Fibroblast of peridontal ligament (primary cell): ENCODE measurements at regions not wholly inside any gene's neighbourhood (a gene's known extent, or its start where the extent isn't known, plus 50 kb on each side); places are given as distances from the start of the nearest gene placed in this dataset.

Experiments
- DNase-seq: peaks from one replicate; pipeline ENCODE4 v3.0.0-alpha.2; 2010; ENCODE audit errors: extremely low read depth

DNA sequence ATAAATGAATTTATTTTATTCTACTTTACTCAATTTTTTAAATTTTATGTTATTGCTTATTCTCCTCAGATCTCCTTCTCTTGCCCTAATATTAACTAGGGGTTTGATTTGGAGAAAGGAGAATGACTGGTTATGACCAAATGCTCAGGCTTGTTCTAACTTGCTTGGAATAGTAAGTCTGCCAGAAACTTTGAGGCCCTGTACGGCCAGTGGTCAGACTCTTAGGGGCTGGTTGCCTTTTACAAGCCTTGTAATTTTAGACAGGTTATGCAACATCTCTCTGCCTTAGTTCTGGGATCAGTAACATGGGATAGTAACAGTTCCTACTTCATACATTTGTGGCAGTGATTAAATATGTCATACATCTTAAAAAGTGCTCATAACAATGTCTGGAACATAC is 279.5 kb downstream of the DUSP10 start:
- DNase-seq = peak; percentile 66

DNA sequence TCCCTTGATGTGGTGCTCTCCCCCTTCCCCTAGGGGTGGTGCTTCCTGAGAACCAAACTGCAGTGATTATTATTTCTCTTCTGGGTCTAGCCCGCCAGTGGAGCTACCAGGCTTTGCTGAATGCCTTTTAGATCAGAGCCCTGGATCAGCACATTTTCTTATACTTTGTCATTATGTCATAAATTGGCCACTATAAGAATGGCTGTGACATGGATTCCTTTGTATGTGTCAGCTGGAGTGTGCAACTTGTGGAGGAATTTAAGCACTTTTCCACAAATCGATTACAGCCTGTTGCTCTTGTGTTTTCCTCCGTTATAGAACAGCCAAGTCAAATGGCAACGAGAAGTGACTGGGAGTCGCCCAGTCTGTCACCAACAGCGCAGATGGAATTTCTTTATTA is 273.3 kb downstream of the DUSP10 start:
- no peak for DNase-seq

DNA sequence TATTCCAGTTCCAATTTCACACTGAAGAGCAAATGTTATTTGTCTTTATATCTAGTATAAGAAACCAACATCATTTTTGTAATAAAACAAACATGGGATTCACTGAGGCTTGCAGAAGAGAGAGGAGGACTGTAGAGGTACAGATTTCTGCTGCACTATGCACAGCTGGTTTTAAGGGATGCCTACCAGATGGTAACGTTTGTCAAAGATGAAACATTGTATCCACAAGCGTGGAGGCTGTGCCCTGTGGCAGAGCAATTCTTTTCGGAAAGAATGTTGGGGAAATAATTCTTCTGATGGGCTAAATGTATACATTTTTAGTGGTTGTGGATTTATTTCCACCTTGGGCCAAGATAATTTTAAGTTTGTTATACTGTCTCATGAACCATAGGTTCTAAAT is 272.4 kb downstream of the DUSP10 start:
- DNase-seq = no peak

DNA sequence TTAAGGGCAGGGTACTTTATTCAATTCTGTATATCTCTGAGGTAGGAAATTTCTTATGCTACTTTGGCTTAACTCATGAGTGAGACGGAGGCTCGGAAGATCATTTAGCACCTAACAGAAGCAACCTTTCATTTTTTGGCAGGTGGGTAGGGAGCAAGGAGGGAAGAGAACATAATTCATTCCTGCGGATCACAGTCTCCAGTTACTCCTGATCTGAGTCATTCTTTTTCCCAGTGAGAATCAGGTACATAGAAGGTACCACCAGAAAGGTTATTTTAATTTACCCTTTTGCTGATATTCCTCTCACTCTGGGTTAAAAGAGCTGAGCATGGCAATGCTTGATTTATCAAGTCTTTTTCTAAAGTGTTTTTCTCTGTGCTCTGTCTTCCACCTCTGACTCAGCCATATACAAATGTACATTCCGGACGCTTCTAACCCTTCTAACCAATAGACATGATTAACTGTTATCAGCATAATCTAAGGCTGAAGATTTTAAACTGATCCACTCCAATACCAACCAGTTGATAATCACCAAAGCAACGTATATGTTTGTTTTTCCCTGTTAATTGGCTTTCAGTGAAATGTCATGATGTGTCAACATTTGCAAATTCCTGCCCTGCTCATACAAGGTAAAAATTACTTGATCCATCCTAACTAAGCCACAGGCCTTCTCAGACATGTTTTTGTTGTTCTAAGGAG is 271.7 kb downstream of the DUSP10 start:
- DNase-seq = no peak

DNA sequence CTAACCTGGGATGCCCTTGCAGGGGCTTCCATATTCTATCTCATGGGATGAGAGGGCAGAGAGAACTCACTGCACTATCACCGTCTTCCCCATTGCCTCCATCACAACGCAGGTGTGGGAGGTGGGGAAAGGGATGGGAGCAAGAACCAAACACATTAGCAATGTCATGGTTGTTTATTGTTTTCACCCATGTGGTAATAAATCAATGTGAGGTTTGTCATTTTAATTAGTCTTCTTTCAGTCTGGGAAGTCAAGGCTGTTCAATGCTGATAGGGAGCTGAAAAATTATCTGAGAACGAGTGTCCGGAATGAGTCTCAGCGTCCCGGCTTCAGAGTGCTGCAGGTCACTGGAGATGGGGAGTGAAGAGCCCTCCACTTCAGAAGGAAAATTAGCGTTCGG is 268.5 kb downstream of the DUSP10 start:
- DNase-seq = no peak

DNA sequence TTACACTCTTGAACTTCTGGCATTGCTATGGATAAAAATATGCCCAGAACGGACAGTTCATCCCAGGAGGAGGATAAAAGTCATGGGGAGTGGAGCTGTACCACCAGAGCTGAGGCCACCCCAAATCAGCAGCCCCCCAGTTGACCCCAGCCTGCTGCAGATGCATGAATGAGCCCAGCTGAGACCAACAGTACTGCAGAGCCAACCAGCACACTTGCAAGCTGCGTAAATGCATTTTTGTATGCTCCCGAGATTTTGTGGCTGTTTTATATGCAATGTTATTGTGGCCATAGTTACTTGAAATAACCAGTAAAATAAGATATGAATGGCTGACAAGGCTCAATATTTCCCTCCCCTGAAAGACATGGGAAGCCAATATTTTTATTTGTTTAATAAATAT is 264.6 kb downstream of the DUSP10 start:
- no peak for DNase-seq

DNA sequence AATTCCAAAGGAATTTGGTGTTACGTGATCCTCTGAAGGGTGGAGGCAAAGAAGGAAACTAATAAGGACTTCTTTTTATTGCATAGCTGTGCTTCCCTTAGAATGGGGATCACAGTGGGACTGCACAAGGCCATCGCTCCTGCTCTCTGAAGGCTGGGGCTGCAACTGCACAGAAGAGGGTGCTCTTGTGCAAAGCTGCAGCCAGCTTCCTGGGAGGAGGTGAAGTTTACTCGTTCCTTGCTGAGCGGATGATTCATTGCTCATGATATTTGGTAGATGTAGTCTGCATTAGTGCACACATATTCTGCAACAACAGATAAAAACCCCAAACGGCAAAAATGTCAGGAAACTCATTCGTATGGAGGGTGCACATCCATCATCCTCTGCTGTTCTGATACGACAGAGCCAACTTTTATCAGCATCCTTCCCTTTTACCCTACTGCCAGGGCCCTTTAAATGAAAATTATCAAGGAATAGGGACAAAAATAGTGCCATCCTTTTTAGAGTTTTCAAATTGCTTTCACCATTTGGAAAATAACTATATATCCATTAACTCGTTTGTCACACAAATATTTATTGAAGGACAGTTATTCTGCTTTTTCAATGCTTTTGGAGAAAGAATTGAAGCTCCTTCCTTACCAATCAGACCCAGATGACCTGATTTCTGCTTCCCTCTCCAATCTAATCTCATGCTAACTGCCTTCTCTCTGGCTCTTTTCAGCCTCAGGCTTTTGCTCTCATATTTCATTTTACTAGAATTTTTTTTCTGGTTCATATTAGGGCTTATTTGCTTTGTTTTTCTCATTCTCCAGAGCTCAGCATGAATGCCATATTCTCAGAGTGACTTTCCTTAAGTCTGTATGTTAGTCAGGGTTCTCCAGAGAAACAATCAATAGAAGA is 263.6 kb downstream of the DUSP10 start:
- DNase-seq = peak; percentile 89

DNA sequence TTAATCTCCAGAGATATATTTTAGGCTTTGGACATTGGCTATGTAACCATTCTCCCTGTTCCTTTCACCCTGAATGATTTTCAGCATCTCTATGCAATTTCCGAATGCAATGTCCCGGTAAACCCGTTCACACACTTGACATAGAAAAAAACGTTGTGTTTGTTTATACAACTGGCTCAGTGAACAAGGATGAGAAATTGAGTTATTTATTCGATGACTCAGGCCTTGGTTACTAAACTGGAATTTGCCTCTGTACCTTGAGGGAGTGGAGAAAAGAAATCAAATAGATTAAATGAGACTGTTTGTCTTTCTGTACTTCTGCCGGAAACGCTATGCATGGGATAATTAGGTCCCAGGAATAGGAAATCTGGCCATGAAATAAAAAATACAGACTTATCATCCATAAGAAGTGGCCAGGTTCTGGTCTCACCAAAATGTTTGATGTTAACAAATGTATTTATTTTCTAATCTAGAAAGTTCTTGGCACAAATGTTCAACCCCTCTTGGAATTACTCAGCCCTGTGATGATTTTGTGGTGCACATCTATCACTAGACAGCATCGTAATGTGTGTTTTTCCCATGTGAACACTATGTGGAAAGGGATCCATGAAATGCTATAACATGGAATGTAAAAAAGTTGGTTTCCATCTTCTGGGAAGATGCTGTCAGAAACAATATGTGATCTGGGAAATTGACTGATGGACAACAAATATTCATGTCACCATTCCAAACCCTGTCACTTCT is 253.9 kb downstream of the DUSP10 start:
- DNase-seq = peak; percentile 72

DNA sequence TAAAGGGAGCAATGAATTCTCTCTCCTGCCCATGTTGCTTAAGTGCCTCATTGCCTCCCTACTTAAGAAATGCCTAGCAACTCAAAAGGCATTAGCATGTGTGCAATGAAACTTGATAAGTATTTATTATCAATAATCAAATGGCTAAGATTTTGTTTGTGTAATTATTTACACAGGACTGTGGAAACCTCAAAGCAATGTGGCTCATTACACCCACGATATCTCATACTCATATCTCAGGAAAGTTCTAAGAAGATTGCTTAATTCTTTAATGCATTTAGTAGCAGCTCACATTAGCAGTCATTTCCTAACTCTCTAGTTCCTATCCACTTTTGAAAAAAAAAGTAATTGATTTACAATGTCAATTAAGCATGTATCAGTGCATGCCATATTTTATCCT is 253.3 kb downstream of the DUSP10 start:
- DNase-seq = no peak

DNA sequence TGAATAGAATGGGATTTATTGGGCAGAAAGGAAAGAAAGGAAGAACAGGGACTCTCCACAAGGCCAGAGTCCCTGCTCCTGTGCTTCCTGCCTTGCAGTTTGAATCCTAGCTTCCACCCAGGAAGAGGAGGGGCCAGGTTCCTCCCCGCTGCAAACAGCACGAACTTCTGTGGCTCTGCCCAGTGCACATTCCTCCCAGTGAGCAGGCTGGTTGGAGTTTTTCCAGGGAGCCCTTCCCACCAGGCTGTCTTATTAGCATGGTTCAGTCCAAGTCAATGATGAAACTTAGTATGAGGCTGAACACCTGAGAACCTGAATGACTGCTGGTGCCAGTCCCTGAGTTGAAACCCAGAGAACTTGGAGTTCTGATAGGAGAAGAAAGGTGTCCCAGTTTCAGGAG is 247.2 kb downstream of the DUSP10 start:
- DNase-seq = no peak

DNA sequence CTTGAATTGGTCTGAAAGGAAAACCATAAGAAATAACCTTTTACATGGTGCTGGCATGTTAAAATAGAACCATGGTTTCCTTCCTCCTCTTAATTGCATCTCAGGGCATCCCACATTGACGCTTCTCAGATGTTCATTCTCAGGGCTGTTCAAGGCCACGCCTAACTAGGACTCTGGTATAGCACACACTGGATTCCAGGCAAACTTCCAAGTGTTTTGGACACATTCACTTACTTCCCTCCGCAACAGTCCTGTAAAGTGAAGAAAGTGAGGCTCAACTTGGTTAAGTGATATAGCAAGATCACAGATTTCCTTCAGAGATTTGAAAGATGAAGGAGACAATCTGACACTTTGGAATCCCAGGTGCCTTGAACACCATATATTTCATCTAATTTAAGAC is 244.8 kb downstream of the DUSP10 start:
- no peak for DNase-seq

DNA sequence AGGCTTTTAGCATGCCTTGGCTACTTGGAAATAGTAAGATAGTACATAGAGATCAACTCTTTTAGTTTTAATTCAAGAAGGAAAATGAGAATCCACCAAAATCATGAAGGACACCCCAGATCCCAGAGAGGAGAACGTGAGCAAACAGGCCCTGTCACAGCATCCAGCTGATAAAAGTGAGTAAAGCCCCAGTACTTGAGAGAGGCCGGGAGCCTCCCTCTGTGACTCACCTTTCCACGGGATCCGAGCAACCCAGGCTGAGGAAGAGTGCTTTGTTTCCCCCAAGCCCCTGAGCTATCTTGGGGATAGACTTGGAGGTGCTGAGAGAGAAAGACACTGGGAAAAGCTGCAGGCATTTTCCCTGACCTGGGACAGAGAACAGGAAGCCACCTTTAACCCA is 238.6 kb downstream of the DUSP10 start:
- DNase-seq = no peak

DNA sequence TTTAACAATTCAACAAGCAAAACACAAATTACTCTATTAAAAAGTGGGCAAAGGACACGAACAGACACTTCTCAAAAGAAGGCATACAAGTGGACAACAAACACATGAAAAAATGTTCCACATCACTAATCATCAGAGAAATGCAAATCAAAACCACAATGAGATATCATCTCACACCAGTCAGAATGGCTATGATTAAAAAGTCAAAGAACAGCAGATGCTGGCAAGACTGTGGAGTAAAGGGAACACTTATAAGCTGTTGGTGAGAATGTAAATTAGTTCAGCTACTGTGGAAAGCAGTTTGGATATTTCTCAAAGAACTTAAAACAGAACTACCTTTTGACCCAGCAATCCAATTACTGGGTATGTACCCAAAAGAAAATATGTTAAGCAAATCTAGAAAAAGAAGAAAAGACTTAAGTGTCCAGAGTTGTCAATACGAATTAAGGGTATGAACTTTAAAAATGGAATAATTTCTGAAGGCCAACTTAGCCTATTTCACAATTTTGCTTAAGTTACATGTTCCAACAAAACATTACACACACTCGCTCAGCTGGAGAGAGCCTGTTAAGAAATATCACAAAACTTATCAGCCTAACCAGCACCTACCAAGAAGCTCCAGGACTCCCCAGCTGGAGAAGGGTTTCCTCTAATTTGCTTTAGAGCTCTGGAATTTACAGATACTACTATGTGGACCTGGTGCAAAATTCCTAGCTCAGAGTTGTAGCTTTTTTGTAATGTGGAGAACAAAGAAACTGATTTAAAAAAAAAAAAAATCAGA is 232.1 kb downstream of the DUSP10 start:
- peak; percentile 17 for DNase-seq

DNA sequence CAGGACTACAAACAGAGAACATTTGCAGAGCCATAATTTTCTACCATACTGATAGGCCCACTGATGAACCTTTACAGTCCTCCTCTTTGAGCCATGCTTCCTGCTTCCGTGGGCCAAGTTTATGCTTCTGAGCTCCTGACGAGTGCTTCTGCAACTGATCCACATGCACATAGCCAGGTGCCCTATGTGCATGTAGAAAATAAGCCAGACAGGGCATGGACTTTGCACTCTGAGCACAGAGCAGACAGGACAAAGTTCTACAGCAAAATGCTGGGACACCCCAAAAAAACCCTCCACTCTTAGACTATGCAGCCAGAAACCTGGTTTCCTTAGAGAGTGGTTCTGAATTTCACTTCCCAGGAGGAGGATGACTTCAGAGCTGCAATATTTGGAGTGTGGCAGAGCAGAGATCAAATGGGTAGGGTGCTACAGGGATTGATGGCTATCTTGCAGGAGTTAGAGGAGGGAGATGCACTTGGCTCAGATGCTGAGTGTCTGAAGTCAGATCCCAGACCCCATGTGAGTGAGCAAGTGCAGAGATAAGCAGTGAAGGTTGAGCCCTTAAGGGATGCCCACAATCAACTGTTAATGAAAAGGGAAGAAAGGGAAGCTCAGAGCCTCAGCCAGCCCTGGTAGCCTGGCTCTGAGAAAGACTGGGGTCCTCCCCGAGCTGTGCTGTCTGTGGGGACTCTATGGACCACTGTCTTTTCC is 230.9 kb downstream of the DUSP10 start:
- no peak for DNase-seq

DNA sequence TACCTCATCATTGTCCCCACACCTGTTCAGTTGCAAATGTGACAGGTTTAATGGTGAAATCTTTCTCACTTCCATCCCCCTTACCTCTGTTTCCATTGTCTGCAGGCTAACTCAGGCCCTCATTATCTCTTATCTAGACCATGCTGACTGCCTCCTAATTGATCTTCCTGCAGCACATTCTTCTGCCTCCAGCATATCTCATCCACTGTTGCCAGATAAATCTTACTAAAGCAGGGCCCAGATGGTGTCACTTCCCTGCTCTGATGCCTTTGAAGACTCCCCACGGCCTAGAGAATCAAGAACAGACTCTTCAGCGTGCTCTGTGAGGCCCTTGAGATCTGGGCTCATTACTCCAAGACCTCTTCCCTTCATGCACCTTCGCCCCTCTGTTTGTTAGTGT is 230.1 kb downstream of the DUSP10 start:
- no peak for DNase-seq

DNA sequence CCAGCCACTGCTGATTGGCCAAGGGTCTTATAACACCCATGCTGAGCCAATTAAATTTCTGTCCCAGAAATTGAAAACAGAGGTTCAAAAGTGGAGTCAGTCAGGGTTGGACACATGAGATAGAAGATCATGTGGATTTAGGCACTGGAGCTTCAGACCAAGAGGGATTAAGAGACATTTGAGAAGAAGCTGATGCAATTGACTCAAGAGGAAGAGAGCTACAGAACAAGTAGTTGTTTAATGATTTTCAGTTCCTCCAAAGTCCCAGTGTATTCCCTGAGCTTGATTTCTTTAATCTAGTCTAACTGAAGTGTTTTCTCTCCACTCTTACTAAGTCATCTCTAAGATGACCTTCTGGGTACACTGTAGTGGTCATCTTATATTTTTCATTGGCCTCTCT is 227.1 kb downstream of the DUSP10 start:
- no peak for DNase-seq

DNA sequence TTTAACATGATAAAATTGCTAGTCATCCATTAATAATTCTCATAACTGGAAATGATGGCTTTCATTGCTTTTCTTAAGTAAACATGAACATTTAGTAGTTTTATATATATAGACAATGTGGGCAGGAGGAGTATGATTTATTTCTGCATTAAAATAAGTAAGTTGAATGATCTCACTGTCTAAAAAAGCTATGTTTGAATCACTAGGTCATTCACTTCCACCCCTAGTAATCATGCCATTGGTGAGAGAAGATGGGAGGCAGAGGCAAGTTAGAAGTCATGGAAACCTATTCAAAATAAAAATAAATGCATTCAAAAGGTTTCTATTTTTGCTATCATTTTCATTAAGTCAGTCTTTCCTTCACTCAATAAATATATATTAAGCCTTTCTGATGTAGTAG is 226.4 kb downstream of the DUSP10 start:
- DNase-seq = no peak

DNA sequence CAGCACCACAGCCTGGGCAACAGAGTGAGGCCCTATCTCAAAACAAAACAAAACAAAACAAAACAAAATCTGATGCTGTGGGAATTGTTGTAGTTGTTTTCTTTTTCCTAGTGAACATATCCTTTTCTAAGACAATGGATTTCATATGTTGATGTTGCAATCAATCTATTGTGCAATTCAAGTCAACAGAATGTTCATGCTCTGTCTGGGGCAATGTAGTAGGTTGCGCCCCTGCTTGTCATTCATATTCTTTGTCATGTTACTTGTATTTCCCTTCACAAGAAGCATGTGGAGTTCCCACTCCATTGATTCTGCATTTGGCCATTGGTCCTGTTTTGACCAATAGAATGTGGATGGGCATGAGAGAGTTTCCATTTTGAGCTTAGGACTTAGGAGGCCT is 223.9 kb downstream of the DUSP10 start:
- peak; percentile 74 for DNase-seq

DNA sequence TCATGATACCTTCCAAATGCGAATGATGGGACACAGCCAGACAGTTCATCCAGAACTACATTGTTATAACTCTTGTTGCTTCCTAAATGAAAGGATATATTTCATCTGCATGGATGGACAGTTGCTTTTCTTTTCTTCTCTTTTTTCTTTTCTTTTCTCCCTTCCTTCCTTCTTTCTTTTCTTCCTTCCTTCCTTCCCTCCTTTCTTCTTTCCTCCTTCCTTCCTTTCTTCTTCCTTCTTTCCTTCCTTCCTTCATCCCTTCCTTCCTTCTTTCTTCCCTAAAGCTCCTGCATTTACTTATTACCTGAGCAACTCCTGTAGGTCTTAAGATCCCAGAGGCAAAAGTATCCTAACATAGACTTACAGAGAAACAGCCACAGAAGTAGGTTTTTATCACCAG is 221.6 kb downstream of the DUSP10 start:
- DNase-seq = no peak

DNA sequence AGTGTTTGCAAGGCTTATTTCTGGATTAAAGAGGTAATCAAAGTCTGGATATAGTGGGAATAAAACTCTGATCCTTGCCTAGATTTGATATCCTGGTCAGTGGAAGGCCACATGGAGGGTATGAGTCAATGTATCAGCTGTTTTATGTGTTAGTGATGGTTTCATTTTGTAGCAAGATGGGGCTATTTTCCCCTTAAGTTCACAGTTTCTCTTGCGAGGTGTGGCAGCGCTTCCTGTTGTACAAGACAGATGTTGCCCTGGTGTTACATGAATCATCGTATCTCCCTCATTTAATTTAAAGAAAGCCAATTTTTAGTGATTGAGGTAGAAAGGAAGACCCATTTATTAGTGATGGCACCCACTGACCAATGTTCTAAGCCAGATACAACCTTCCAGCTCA is 220.2 kb downstream of the DUSP10 start:
- no peak for DNase-seq

DNA sequence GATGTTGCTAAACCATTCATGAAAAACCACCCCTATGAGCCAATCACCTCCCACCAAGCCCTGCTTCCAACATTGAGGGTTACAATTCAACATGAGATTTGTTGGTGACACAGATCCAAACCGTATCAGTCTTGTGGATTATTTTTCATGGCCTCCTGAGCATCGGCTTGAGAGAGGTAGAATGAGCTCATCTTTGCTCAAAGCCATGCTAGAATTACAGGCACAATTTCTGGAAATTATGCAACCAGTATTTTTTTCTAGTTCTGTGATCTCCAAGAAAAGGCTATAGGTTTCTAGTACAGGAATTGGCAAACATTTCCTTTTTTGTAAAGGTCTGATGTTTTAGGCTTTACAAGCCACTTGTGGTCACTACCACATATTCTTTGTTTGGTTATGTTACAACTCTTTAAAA is 219.4 kb downstream of the DUSP10 start:
- DNase-seq = peak; percentile 67
